ENCODE measurements at regions not wholly inside any gene's neighbourhood (a gene's known extent, or its start where the extent isn't known, plus 50 kb on each side); places are given as distances from the start of the nearest gene placed in this dataset.

- TF ChIP-seq POLR2A (IDR thresholded peaks at IDR 0.05; ENCODE audit: low read depth, low read length) (no peak), KLF5 (IDR thresholded peaks at IDR 0.05; ENCODE audit: partially characterized antibody) (no peak)
Measured at GRCh38 chr4:4618847-4619246, 77.0 kb upstream of the STX18 start.

Measured in GM12878 (cell line).